ENCODE measurements at regions not wholly inside any gene's neighbourhood (a gene's known extent, or its start where the extent isn't known, plus 50 kb on each side); places are given as distances from the start of the nearest gene placed in this dataset.
A peak's percentile ranks its signal among the peaks of the same experiment; 100 is the strongest.

DNA sequence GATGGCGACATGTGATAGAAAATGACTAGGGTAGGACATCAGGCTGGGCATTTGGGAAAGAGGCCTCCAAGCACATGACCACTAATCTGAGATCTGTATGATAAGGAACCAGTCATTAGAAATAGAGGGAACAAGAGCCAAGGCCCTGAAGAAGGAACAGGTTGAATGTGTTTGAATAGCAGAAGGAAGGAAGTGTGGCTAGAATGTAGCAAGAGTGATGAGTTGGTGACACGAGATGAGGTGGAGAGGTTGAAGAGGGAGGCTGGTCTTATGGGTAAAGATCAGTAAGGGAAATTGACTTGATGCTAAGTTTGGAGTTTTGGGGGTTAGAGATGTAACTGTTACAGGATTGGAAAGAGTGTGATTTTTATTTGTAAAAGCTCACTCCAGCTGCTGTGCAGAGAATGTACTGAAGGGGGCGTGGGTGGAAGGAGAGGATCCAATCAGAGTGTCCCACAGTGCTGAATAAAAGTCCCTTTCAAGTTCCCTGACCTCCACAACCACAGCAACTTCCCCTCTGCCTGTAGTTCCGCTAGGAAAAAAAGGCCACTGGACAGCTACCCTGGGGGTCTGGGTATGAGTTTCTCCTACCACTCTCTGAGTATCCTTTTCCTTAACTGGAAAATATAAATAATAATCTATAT, 295.0 kb downstream of the OMA1 start:
- Histone ChIP-seq H3K27ac (ENCODE audit: low read depth in 2 of 2, low read length in 2 of 2) (no peak overlapping the region), H3K9ac (ENCODE audit: low read length in 3 of 3) (no peak overlapping the region), H3K4me1 (ENCODE audit: control insufficient read depth in 2 of 3, insufficient read depth in 2 of 3, low read depth in 1 of 3, low read length in 3 of 3) (no peaks in the 10 kb centered on the region), H3K27me3 (ENCODE audit: control insufficient read depth, insufficient read depth, low read length) (peaks cover 13% of the 10 kb centered on the region), H3K9me3 (ENCODE audit: control insufficient read depth in 2 of 3, insufficient read depth in 1 of 3, low read length in 3 of 3) (no peaks in the 10 kb centered on the region), H3K4me3 (ENCODE audit: low read length in 3 of 3) (no peak overlapping the region), H3K36me3 (ENCODE audit: control insufficient read depth in 2 of 3, insufficient read depth in 3 of 3, low read length in 3 of 3) (no peaks in the 10 kb centered on the region)
- FAIRE-seq: no peak
- intact Hi-C loops (cut with DNase I): no loop called here
- TF ChIP-seq CTCF (IDR thresholded peaks at IDR 0.05; ENCODE audit: borderline replicate concordance, extremely low read depth, insufficient read depth): no peak
- peak in 1 of 5 donors; percentile 25 for DNase-seq

- DNase-seq (no peak), FAIRE-seq (no peak)
- intact Hi-C loops (cut with DNase I): no loop called here
- Histone ChIP-seq H3K27ac (ENCODE audit: low read depth in 2 of 2, low read length in 2 of 2) (no peak overlapping the region), H3K36me3 (ENCODE audit: control insufficient read depth in 2 of 3, insufficient read depth in 3 of 3, low read length in 3 of 3) (no peaks in the 10 kb centered on the region), H3K27me3 (ENCODE audit: control insufficient read depth, insufficient read depth, low read length) (peaks cover 15% of the 10 kb centered on the region), H3K9ac (ENCODE audit: low read length in 3 of 3) (no peak overlapping the region), H3K9me3 (ENCODE audit: control insufficient read depth in 2 of 3, insufficient read depth in 1 of 3, low read length in 3 of 3) (no peaks in the 10 kb centered on the region), H3K4me3 (ENCODE audit: low read length in 3 of 3) (no peak overlapping the region), H3K4me1 (ENCODE audit: control insufficient read depth in 2 of 3, insufficient read depth in 2 of 3, low read depth in 1 of 3, low read length in 3 of 3) (no peaks in the 10 kb centered on the region)
- TF ChIP-seq CTCF (IDR thresholded peaks at IDR 0.05; ENCODE audit: borderline replicate concordance, extremely low read depth, insufficient read depth): no peak
These were observed 296.0 kb downstream of the OMA1 start for GRCh38 chr1:58250587-58250948.

DNA sequence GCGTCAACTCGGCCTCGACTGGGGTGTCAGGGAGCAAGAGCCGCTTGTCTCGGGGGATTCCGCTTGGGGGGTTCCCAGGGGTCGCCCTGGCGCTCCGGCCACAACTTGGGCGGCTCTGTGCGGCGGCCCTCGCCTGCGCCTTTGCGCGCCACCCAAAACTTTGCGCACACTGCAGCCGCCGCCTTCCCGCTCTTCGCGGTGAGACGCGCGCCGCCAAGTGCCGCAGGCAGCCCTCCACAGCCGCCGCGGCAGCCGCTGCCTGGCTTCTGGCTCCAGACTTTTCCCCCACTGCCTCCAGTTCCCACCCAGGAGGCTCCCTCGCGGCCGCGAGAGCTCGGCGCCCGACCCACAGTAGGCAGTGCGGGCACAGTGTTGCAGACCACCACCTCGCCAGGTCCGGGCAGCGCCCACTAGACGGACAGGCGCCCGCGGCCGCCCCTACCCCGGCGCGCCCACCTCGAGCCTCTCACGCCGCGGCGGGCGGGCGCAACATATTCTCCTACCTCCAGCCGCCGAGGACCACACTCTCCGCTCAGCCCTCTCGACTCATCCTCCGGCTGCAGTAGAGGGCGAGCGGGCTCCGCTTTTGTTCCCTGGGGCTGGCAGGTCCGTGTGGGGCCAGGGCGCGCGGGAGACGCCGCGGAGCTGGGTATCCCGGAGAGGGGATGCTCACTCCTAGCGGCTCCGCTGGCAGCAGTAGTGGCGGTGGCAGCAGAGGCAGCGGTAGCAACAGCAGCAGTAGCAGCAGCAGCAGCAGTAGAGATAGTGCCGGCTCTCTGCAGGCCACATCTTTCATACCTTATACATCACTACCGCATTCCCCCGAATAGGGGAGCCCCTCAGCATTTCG, 296.6 kb downstream of the OMA1 start:
- H3K4me1 ChIP-seq (ENCODE audit: control insufficient read depth in 2 of 3, insufficient read depth in 2 of 3, low read depth in 1 of 3, low read length in 3 of 3): no peaks in the 10 kb centered on the region
- no peak for TF ChIP-seq CTCF (IDR thresholded peaks at IDR 0.05; ENCODE audit: borderline replicate concordance, extremely low read depth, insufficient read depth)
- H3K9me3 ChIP-seq (ENCODE audit: control insufficient read depth in 2 of 3, insufficient read depth in 1 of 3, low read length in 3 of 3): no peaks in the 10 kb centered on the region
- DNase-seq (peak; percentile 57 to 79 (median 76)), FAIRE-seq (no peak)
- peaks cover 15% of the 10 kb centered on the region for H3K27me3 ChIP-seq (ENCODE audit: control insufficient read depth, insufficient read depth, low read length)
- no peak overlapping the region for H3K27ac ChIP-seq (ENCODE audit: low read depth in 2 of 2, low read length in 2 of 2)
- intact Hi-C loops (cut with DNase I): no loop called here
- peak overlapping the region in 1 of 3 donors; percentile 6 for H3K4me3 ChIP-seq (ENCODE audit: low read length in 3 of 3)
- H3K36me3 ChIP-seq (ENCODE audit: control insufficient read depth in 2 of 3, insufficient read depth in 3 of 3, low read length in 3 of 3): no peaks in the 10 kb centered on the region
- no peak overlapping the region for H3K9ac ChIP-seq (ENCODE audit: low read length in 3 of 3)
